IMR-90 (cell line): ENCODE measurements at regions not wholly inside any gene's neighbourhood (a gene's known extent, or its start where the extent isn't known, plus 50 kb on each side); places are given as distances from the start of the nearest gene placed in this dataset.

Experiments used
- ATAC-seq: fragments of 200-7000 bp; cut with Tn5 transposase; 2 replicates; pipeline ENCODE4 v1.9.1; 2020; ENCODE audit warnings: low read depth, mild to moderate bottlenecking, moderate library complexity
- BruUV-seq: library from RNA; stranded (reverse); fragments of 400-500 nt; replicated peaks from 2 replicates; lab custom pipeline; 2021; lab: Mats Ljungman, UMichigan
- CTCF ChIA-PET: fragments of 300-600 bp; formaldehyde crosslinking; extraction: SDS; loops from one replicate; lab custom pipeline; 2021; ENCODE audit warnings: antibody characterized with exemption; lab: Yijun Ruan, JAX
- POLR2A ChIA-PET: fragments of 300-600 bp; sonication (Branson Sonifier 250); formaldehyde crosslinking; loops from one replicate; lab custom pipeline; 2022; ENCODE audit warnings: antibody characterized with exemption; ENCODE audit not compliant: unreplicated experiment; lab: Charles Lee
- DNase-seq: peaks from one replicate; pipeline ENCODE4 v3.0.0; 2013
- H2AFZ ChIP-seq: replicated peaks from 2 replicates; pipeline ENCODE3; 2013; ENCODE audit warnings: low read length, mild to moderate bottlenecking; ENCODE audit not compliant: poor library complexity
- H2AK5ac ChIP-seq: 2 replicates; pipeline ENCODE4 v1.6.1; 2013; ENCODE audit warnings: low read depth, low read length, inconsistent platforms
- H2AK9ac ChIP-seq: replicated peaks from 2 replicates; pipeline ENCODE3; 2013; ENCODE audit warnings: mild to moderate bottlenecking, low read depth, low read length, moderate library complexity; ENCODE audit not compliant: poor library complexity
- H2BK120ac ChIP-seq: 2 replicates; pipeline ENCODE4 v1.6.1; 2013; ENCODE audit warnings: low read depth, low read length, inconsistent platforms
- H2BK15ac ChIP-seq: 3 replicates; pipeline ENCODE4 v1.6.1; 2013; ENCODE audit warnings: low read depth, low read length, inconsistent platforms
- H2BK20ac ChIP-seq: 2 replicates; pipeline ENCODE4 v1.6.1; 2013; ENCODE audit warnings: low read depth, mild to moderate bottlenecking, inconsistent platforms, low read length, moderate library complexity
- H2BK5ac ChIP-seq: 2 replicates; pipeline ENCODE4 v1.6.1; 2013; ENCODE audit warnings: mild to moderate bottlenecking, low read depth, low read length, inconsistent platforms; ENCODE audit not compliant: poor library complexity, severe bottlenecking
- H3K14ac ChIP-seq: replicated peaks from 2 replicates; pipeline ENCODE4 v1.6.1; 2013; ENCODE audit warnings: low read depth, low read length, inconsistent platforms
- H3K18ac ChIP-seq: 2 replicates; pipeline ENCODE4 v1.6.1; 2013; ENCODE audit warnings: low read depth, low read length, control low read depth
- H3K23ac ChIP-seq: 2 replicates; pipeline ENCODE4 v1.6.1; 2013; ENCODE audit warnings: low read depth, low read length, inconsistent platforms
- H3K27ac ChIP-seq: 2 replicates; pipeline ENCODE4 v1.5.1; 2013; ENCODE audit warnings: mild to moderate bottlenecking, control low read depth, low read length; ENCODE audit not compliant: insufficient read depth
- H3K27me3 ChIP-seq: 2 replicates; pipeline ENCODE4 v1.6.1; 2013; ENCODE audit warnings: low read length; ENCODE audit not compliant: control insufficient read depth, insufficient read depth
- H3K36me3 ChIP-seq: 2 replicates; pipeline ENCODE4 v1.6.1; 2013; ENCODE audit warnings: low read length, mixed read lengths; ENCODE audit not compliant: control insufficient read depth, insufficient read depth
- H3K4ac ChIP-seq: 2 replicates; pipeline ENCODE4 v1.6.1; 2013; ENCODE audit warnings: low read depth, low read length, inconsistent platforms
- H3K4me1 ChIP-seq: 2 replicates; pipeline ENCODE4 v1.6.1; 2013; ENCODE audit warnings: low read length, mixed read lengths; ENCODE audit not compliant: control insufficient read depth, insufficient read depth
- H3K4me2 ChIP-seq: 2 replicates; pipeline ENCODE4 v1.6.1; 2013; ENCODE audit warnings: low read depth, mild to moderate bottlenecking, control low read depth, low read length, moderate library complexity
- H3K4me3 ChIP-seq: 2 replicates; pipeline ENCODE4 v1.5.1; 2013; ENCODE audit warnings: low read depth, mild to moderate bottlenecking, control low read depth, low read length, moderate library complexity; ENCODE audit not compliant: insufficient read depth
- H3K56ac ChIP-seq: 2 replicates; pipeline ENCODE4 v1.6.1; 2013; ENCODE audit warnings: low read length, inconsistent platforms; ENCODE audit not compliant: insufficient read depth; ENCODE audit errors: extremely low read depth
- H3K79me1 ChIP-seq, 2 experiments: 2 replicates each; pipeline ENCODE4 v1.6.1; 2013; ENCODE audit warnings: low read length in 2 of 2, inconsistent platforms in 1 of 2, low read depth in 1 of 2
- H3K9ac ChIP-seq: 2 replicates; pipeline ENCODE4 v1.6.1; 2013; ENCODE audit warnings: low read depth, low read length, control low read depth
- H3K9me1 ChIP-seq: 2 replicates; pipeline ENCODE4 v1.6.1; 2013; ENCODE audit warnings: low read length, inconsistent platforms; ENCODE audit not compliant: insufficient read depth
- H3K9me3 ChIP-seq: 2 replicates; pipeline ENCODE4 v1.6.1; 2013; ENCODE audit warnings: low read length; ENCODE audit not compliant: control insufficient read depth, insufficient read depth
- H4K20me1 ChIP-seq: 2 replicates; pipeline ENCODE4 v1.6.1; 2013; ENCODE audit warnings: low read length, inconsistent platforms; ENCODE audit not compliant: insufficient read depth
- H4K5ac ChIP-seq: 2 replicates; pipeline ENCODE4 v1.6.1; 2013; ENCODE audit warnings: mild to moderate bottlenecking, low read depth, low read length, control low read depth
- H4K8ac ChIP-seq, 2 experiments: 2 replicates each; pipeline ENCODE4 v1.6.1; 2013; ENCODE audit warnings: low read depth in 2 of 2, low read length in 2 of 2, control low read depth in 1 of 2, inconsistent platforms in 1 of 2
- H4K91ac ChIP-seq: 2 replicates; pipeline ENCODE4 v1.6.1; 2013; ENCODE audit warnings: low read depth, low read length, inconsistent platforms; ENCODE audit not compliant: insufficient read depth
- CEBPB ChIP-seq: IDR thresholded peaks from 2 replicates; pipeline ENCODE4 v1.6.1; 2012; ENCODE audit warnings: low read depth, low read length, improper control_type of control experiment
- MAZ ChIP-seq: IDR thresholded peaks from 2 replicates; pipeline ENCODE4 v1.6.1; 2012; ENCODE audit warnings: low read depth, mild to moderate bottlenecking, low read length, improper control_type of control experiment, moderate library complexity, borderline replicate concordance
- WGBS, 2 experiments: methylation state at CpG; one replicate each; pipeline versions ENCODE4 v1.1.5 to v1.1.7; 2013; ENCODE audit warnings: missing lambda C conversion rate in 2 of 2; ENCODE audit not compliant: insufficient read length in 1 of 2; ENCODE audit errors: extremely low coverage in 2 of 2; 5-methylcytosine and 5-hydroxymethylcytosine counted together
- dilution Hi-C: fragments of 300-500 bp; cut with HindIII; formaldehyde crosslinking; loops from one replicate; pipeline ENCODE4 v1.14.3; 2018; ENCODE audit warnings: low sequenced_read_pairs; ENCODE audit not compliant: unreplicated experiment
- in situ Hi-C: fragments of 300-500 bp; cut with MboI; formaldehyde crosslinking; loops from 3 replicates; pipeline ENCODE4 v1.14.3; 2019; ENCODE audit warnings: low sequenced_read_pairs, inconsistent platforms, mixed read lengths
- intact Hi-C: fragments of 100-400 bp; cut with micrococcal nuclease; formaldehyde crosslinking; loops from 2 replicates; pipeline ENCODE4 v1.10.0; 2022
- TF ChIP-seq, protein P1 (sequence below): conservative IDR thresholded peaks from 2 replicates; pipeline ENCODE4 v1.5.1; 2012; ENCODE audit warnings: mild to moderate bottlenecking, low read depth, low read length, improper control_type of control experiment

DNA sequence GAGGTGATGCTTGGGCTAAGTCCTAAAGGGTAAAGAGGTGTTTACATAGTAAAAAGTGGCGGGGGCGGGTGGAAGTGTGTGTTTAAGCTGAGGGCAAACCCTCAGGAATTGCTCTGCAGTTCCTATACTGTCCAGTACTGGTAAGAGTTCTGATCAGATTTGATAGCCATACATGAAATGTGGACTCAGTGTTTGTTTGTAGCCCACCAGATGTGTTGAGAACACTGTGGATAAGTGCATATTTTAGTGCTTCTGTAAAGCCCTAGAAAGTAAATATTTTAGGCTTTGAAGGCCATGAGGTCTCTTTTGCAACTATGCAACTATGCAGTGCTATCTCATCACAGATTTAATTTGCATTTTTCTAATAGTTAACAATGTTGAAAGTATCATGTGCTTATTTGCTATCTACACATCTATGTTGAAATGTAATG is 80.7 kb upstream of the EOLA2 start:
- Histone ChIP-seq H3K14ac (no peak overlapping the region), H4K5ac (peak overlapping the region; percentile 71; the same call in 1 of the 2 replicates), H4K8ac (no peak overlapping the region), H4K91ac (no peak overlapping the region), H2BK5ac (peak overlapping the region; percentile 83), H2BK20ac (no peak overlapping the region), H3K79me1 (no peaks in the 10 kb centered on the region), H2BK120ac (no peak overlapping the region), H2AFZ (no peak overlapping the region), H3K56ac (no peak overlapping the region), H3K36me3 (no peaks in the 10 kb centered on the region), H3K9me1 (no peaks in the 10 kb centered on the region), H3K4ac (no peak overlapping the region), H3K4me1 (peaks cover 2% of the 10 kb centered on the region), H3K27ac (peak overlapping the region; percentile 78; the same call in 1 of the 2 replicates), H3K9ac (no peak overlapping the region), H3K23ac (no peak overlapping the region), H3K18ac (peak overlapping the region; percentile 9), H2BK15ac (no peak overlapping the region), H2AK9ac (no peak overlapping the region), H2AK5ac (no peak overlapping the region), H3K9me3 (no peaks in the 10 kb centered on the region), H3K27me3 (no peaks in the 10 kb centered on the region), H4K20me1 (no peaks in the 10 kb centered on the region), H3K4me3 (no peak overlapping the region), H3K4me2 (no peak overlapping the region; the same call in 1 of the 2 replicates)
- ChIA-PET POLR2A (no interaction called here), CTCF (no interaction called here)
- dilution Hi-C loops (no loop called here), intact Hi-C loops (loop anchor here (2.0 kb wide), 1 partner anchor 344 kb away; the partner anchor contains the start of gene MAMLD1), in situ Hi-C loops (no loop called here)
- TF ChIP-seq MAZ (0 out of 2 replicates have a peak, but pooled peaks have one; percentile 8), CEBPB (peak; percentile 34; the same call in 1 of the 2 replicates)
- TF ChIP-seq, protein P1, sequence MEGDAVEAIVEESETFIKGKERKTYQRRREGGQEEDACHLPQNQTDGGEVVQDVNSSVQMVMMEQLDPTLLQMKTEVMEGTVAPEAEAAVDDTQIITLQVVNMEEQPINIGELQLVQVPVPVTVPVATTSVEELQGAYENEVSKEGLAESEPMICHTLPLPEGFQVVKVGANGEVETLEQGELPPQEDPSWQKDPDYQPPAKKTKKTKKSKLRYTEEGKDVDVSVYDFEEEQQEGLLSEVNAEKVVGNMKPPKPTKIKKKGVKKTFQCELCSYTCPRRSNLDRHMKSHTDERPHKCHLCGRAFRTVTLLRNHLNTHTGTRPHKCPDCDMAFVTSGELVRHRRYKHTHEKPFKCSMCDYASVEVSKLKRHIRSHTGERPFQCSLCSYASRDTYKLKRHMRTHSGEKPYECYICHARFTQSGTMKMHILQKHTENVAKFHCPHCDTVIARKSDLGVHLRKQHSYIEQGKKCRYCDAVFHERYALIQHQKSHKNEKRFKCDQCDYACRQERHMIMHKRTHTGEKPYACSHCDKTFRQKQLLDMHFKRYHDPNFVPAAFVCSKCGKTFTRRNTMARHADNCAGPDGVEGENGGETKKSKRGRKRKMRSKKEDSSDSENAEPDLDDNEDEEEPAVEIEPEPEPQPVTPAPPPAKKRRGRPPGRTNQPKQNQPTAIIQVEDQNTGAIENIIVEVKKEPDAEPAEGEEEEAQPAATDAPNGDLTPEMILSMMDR = no peak
- no TSS peak for BruUV-seq
- DNase-seq (peak; percentile 82), ATAC-seq (peak; percentile 94)
- 33% methylated on average over 1 of the region's 2 CpGs; no CpG with 5 or more reads in 1 of the 2 experiments for WGBS, 2 experiments
